H9 (cell line): ENCODE measurements at regions not wholly inside any gene's neighbourhood (a gene's known extent, or its start where the extent isn't known, plus 50 kb on each side); places are given as distances from the start of the nearest gene placed in this dataset.

Experiments used
- DNase-seq: peaks from one replicate; pipeline ENCODE4 v3.0.0-alpha.2; 2017
- H2AFZ ChIP-seq: one replicate; pipeline ENCODE4 v1.6.1; 2013; ENCODE audit warnings: mild to moderate bottlenecking, low read length, control low read depth, moderate library complexity
- H2AK5ac ChIP-seq: 2 replicates; pipeline ENCODE4 v1.6.1; 2013; ENCODE audit warnings: low read length, control low read depth, mixed read lengths; ENCODE audit not compliant: insufficient read length
- H2BK120ac ChIP-seq: one replicate; pipeline ENCODE4 v1.6.1; 2013; ENCODE audit warnings: low read depth, mild to moderate bottlenecking, low read length, control low read depth, inconsistent platforms; ENCODE audit not compliant: poor library complexity, severe bottlenecking
- H2BK12ac ChIP-seq: 2 replicates; pipeline ENCODE4 v1.6.1; 2013; ENCODE audit warnings: low read length, control low read depth, mixed read lengths, low read depth; ENCODE audit not compliant: insufficient read length
- H2BK15ac ChIP-seq: 2 replicates; pipeline ENCODE4 v1.6.1; 2013; ENCODE audit warnings: low read depth, low read length, control low read depth
- H2BK20ac ChIP-seq: one replicate; pipeline ENCODE4 v1.6.1; 2013; ENCODE audit warnings: low read depth, mild to moderate bottlenecking, low read length, control low read depth, inconsistent platforms; ENCODE audit not compliant: poor library complexity, severe bottlenecking
- H2BK5ac ChIP-seq: 2 replicates; pipeline ENCODE4 v1.6.1; 2013; ENCODE audit warnings: low read length, control low read depth, mixed read lengths; ENCODE audit not compliant: insufficient read length
- H3K14ac ChIP-seq: 2 replicates; pipeline ENCODE4 v1.6.1; 2013; ENCODE audit warnings: low read length, control low read depth; ENCODE audit not compliant: insufficient read depth
- H3K18ac ChIP-seq: 2 replicates; pipeline ENCODE4 v1.6.1; 2013; ENCODE audit warnings: low read depth, mild to moderate bottlenecking, mixed read lengths, low read length, control low read depth; ENCODE audit not compliant: insufficient read length
- H3K23ac ChIP-seq: 2 replicates; pipeline ENCODE4 v1.6.1; 2013; ENCODE audit warnings: low read length, control low read depth, mixed read lengths, low read depth; ENCODE audit not compliant: insufficient read length
- H3K23me2 ChIP-seq: 2 replicates; pipeline ENCODE4 v1.6.1; 2013; ENCODE audit warnings: low read depth, mild to moderate bottlenecking, mixed read lengths, low read length, control low read depth; ENCODE audit not compliant: insufficient read length, poor library complexity, severe bottlenecking
- H3K27ac ChIP-seq: 2 replicates; pipeline ENCODE4 v1.5.1; 2013; ENCODE audit warnings: low read length, control low read depth, mixed read lengths, low read depth; ENCODE audit not compliant: insufficient read length
- H3K27me3 ChIP-seq: 2 replicates; pipeline ENCODE4 v1.6.1; 2013; ENCODE audit warnings: low read length, control low read depth, inconsistent platforms; ENCODE audit not compliant: insufficient read depth
- H3K4ac ChIP-seq: 2 replicates; pipeline ENCODE4 v1.6.1; 2013; ENCODE audit warnings: low read depth, mild to moderate bottlenecking, control low read depth, inconsistent platforms, low read length, moderate library complexity
- H3K4me1 ChIP-seq: 2 replicates; pipeline ENCODE4 v1.6.1; 2013; ENCODE audit warnings: low read length, control low read depth, inconsistent platforms; ENCODE audit not compliant: insufficient read depth
- H3K4me2 ChIP-seq: 2 replicates; pipeline ENCODE4 v1.6.1; 2013; ENCODE audit warnings: low read length, control low read depth, mixed read lengths; ENCODE audit not compliant: insufficient read length, insufficient read depth
- H3K56ac ChIP-seq: 2 replicates; pipeline ENCODE4 v1.6.1; 2013; ENCODE audit warnings: low read depth, mild to moderate bottlenecking, mixed read lengths, low read length, control low read depth; ENCODE audit not compliant: insufficient read length
- H3K79me1 ChIP-seq: 2 replicates; pipeline ENCODE4 v1.6.1; 2013; ENCODE audit warnings: low read depth, mild to moderate bottlenecking, moderate library complexity, low read length, control low read depth, inconsistent platforms; ENCODE audit not compliant: insufficient read depth, poor library complexity, severe bottlenecking
- H3K79me2 ChIP-seq: 2 replicates; pipeline ENCODE4 v1.6.1; 2013; ENCODE audit warnings: low read length, control low read depth, inconsistent platforms; ENCODE audit not compliant: insufficient read depth
- H3K9ac ChIP-seq: 2 replicates; pipeline ENCODE4 v1.6.1; 2013; ENCODE audit warnings: low read length, control low read depth, mixed read lengths; ENCODE audit not compliant: insufficient read length; ENCODE audit errors: extremely low read depth
- H3K9me3 ChIP-seq: one replicate; pipeline ENCODE4 v1.6.1; 2013; ENCODE audit warnings: low read depth, low read length, inconsistent platforms; ENCODE audit not compliant: control insufficient read depth
- H3T11ph ChIP-seq: one replicate; pipeline ENCODE4 v1.6.1; 2013; ENCODE audit warnings: mild to moderate bottlenecking, low read length, control low read depth, inconsistent platforms
- H4K20me1 ChIP-seq: one replicate; pipeline ENCODE4 v1.6.1; 2013; ENCODE audit not compliant: control insufficient read depth, insufficient read length, insufficient read depth
- H4K5ac ChIP-seq: 2 replicates; pipeline ENCODE4 v1.6.1; 2013; ENCODE audit warnings: low read depth, mild to moderate bottlenecking, mixed read lengths, low read length, control low read depth; ENCODE audit not compliant: insufficient read length
- H4K8ac ChIP-seq: replicated peaks from 2 replicates; pipeline ENCODE4 v1.6.1; 2013; ENCODE audit warnings: low read length, control low read depth, mixed read lengths, low read depth; ENCODE audit not compliant: insufficient read length
- H4K91ac ChIP-seq: 2 replicates; pipeline ENCODE4 v1.6.1; 2013; ENCODE audit warnings: low read depth, mild to moderate bottlenecking, moderate library complexity, mixed read lengths, low read length, control low read depth; ENCODE audit not compliant: insufficient read length
- H3K27ac Mint-ChIP-seq, 3 experiments: 2 replicates in 2 of 3; 3 replicates in 1 of 3; pipeline ENCODE4 v1.8.0; 2020 to 2021; ENCODE audit warnings: mixed read lengths in 3 of 3, mild to moderate bottlenecking in 1 of 3, moderate library complexity in 1 of 3
- H3K27me3 Mint-ChIP-seq: 2 replicates; pipeline ENCODE4 v1.8.0; 2021; ENCODE audit warnings: low read depth, mild to moderate bottlenecking, moderate library complexity, mixed read lengths
- H3K36me3 Mint-ChIP-seq, 3 experiments: 2 replicates in 2 of 3; 3 replicates in 1 of 3; pipeline ENCODE4 v1.8.0; 2020 to 2021; ENCODE audit warnings: low read depth in 3 of 3, mixed read lengths in 3 of 3; ENCODE audit not compliant: insufficient read depth in 1 of 3
- H3K4me1 Mint-ChIP-seq, 2 experiments: 2 replicates each; pipeline ENCODE4 v1.8.0; 2020; ENCODE audit warnings: mixed read lengths in 2 of 2
- H3K4me3 Mint-ChIP-seq, 2 experiments: 2 replicates in 1 of 2; 3 replicates in 1 of 2; pipeline ENCODE4 v1.8.0; 2020 to 2021; ENCODE audit warnings: mild to moderate bottlenecking in 2 of 2, mixed read lengths in 2 of 2, moderate library complexity in 1 of 2
- H3K9me3 Mint-ChIP-seq, 2 experiments: 2 replicates in 1 of 2; 3 replicates in 1 of 2; pipeline ENCODE4 v1.8.0; 2020; ENCODE audit warnings: mild to moderate bottlenecking in 2 of 2, mixed read lengths in 2 of 2, moderate library complexity in 1 of 2
- WGBS: extraction: QIAGEN DNeasy Blood & Tissue Kit; methylation state at CpG from one replicate; pipeline ENCODE4 v1.1.7; 2013; ENCODE audit warnings: missing lambda C conversion rate, low lambda C conversion rate, mixed read lengths; ENCODE audit not compliant: insufficient read length; ENCODE audit errors: extremely low coverage; 5-methylcytosine and 5-hydroxymethylcytosine counted together
- TF ChIP-seq, protein P1 (sequence below): fragments of 200-600 bp; sonication (generic); conservative IDR thresholded peaks from 3 replicates; pipeline ENCODE4 v1.8.0; 2021; ENCODE audit warnings: antibody characterized with exemption, mild to moderate bottlenecking

GRCh38 chr1:228839656-228840055, 104.4 kb downstream of the RHOU start:
- TF ChIP-seq, protein P1, sequence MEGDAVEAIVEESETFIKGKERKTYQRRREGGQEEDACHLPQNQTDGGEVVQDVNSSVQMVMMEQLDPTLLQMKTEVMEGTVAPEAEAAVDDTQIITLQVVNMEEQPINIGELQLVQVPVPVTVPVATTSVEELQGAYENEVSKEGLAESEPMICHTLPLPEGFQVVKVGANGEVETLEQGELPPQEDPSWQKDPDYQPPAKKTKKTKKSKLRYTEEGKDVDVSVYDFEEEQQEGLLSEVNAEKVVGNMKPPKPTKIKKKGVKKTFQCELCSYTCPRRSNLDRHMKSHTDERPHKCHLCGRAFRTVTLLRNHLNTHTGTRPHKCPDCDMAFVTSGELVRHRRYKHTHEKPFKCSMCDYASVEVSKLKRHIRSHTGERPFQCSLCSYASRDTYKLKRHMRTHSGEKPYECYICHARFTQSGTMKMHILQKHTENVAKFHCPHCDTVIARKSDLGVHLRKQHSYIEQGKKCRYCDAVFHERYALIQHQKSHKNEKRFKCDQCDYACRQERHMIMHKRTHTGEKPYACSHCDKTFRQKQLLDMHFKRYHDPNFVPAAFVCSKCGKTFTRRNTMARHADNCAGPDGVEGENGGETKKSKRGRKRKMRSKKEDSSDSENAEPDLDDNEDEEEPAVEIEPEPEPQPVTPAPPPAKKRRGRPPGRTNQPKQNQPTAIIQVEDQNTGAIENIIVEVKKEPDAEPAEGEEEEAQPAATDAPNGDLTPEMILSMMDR: no peak
- Histone ChIP-seq H3K4me2 (no peak overlapping the region), H4K8ac (no peak overlapping the region), H3K18ac (no peak overlapping the region), H2BK15ac (no peak overlapping the region), H2AFZ (no peak overlapping the region), H3K4ac (no peak overlapping the region), H3K23me2 (no peaks in the 10 kb centered on the region), H3K9ac (no peak overlapping the region), H3K79me1 (no peaks in the 10 kb centered on the region), H3T11ph (no peak overlapping the region), H3K9me3 (no peaks in the 10 kb centered on the region), H2BK12ac (no peak overlapping the region), H2BK20ac (no peak overlapping the region), H3K14ac (no peak overlapping the region), H3K27ac (no peak overlapping the region), H2BK120ac (no peak overlapping the region), H2AK5ac (no peak overlapping the region), H3K27me3 (no peaks in the 10 kb centered on the region), H4K20me1 (no peaks in the 10 kb centered on the region), H2BK5ac (no peak overlapping the region), H3K56ac (no peak overlapping the region), H4K5ac (no peak overlapping the region), H3K79me2 (no peaks in the 10 kb centered on the region), H3K4me1 (no peaks in the 10 kb centered on the region), H4K91ac (no peak overlapping the region), H3K23ac (no peak overlapping the region)
- H3K27me3 Mint-ChIP-seq: no peaks in the 10 kb centered on the region
- H3K4me1 Mint-ChIP-seq: peaks cover 7 to 9% of the 10 kb centered on the region in 2 experiments; a peak in 2 of 4 replicates
- DNase-seq: no peak
- no CpG with 5 or more reads among the region's 6 CpGs for WGBS
- H3K27ac Mint-ChIP-seq: no peak overlapping the region
- H3K4me3 Mint-ChIP-seq: no peak overlapping the region
- H3K36me3 Mint-ChIP-seq: peaks cover 7 to 16% (median 10%) of the 10 kb centered on the region in 3 experiments
- peaks cover 14 to 22% of the 10 kb centered on the region in 2 experiments for H3K9me3 Mint-ChIP-seq
